Chondrocyte (in vitro differentiated cells): ENCODE measurements at regions not wholly inside any gene's neighbourhood (a gene's known extent, or its start where the extent isn't known, plus 50 kb on each side); places are given as distances from the start of the nearest gene placed in this dataset.

Experiments
- DNase-seq: peaks from one replicate; pipeline ENCODE4 v3.0.0; 2021; ENCODE audit warnings: mixed read lengths, low spot score
- H3K27ac Mint-ChIP-seq: one replicate; pipeline ENCODE4 v1.8.0; 2021; ENCODE audit warnings: mild to moderate bottlenecking, moderate library complexity, mixed read lengths; ENCODE audit not compliant: unreplicated experiment
- H3K27me3 Mint-ChIP-seq: 2 replicates; pipeline ENCODE4 v1.8.0; 2021; ENCODE audit warnings: low read depth, mixed read lengths
- H3K36me3 Mint-ChIP-seq: 2 replicates; pipeline ENCODE4 v1.8.0; 2021; ENCODE audit warnings: low read depth, mixed read lengths
- H3K4me1 Mint-ChIP-seq: 2 replicates; pipeline ENCODE4 v1.8.0; 2021; ENCODE audit warnings: low read depth, mild to moderate bottlenecking, mixed read lengths
- H3K4me3 Mint-ChIP-seq: one replicate; pipeline ENCODE4 v1.8.0; 2021; ENCODE audit warnings: mild to moderate bottlenecking, moderate library complexity, mixed read lengths; ENCODE audit not compliant: unreplicated experiment
- H3K9me3 Mint-ChIP-seq: 2 replicates; pipeline ENCODE4 v1.8.0; 2021; ENCODE audit warnings: low read depth, mixed read lengths
- TF ChIP-seq, protein P1 (sequence below): fragments of 200-600 bp; sonication (generic); IDR thresholded peaks from 2 replicates; pipeline ENCODE4 v1.5.0; 2021; ENCODE audit warnings: antibody characterized with exemption, mild to moderate bottlenecking, moderate library complexity

GRCh38 chr2:150695451-150696135, 208.1 kb upstream of the RND3 start:
- Mint-ChIP-seq H3K4me1 (peaks cover 13% of the 10 kb centered on the region), H3K27ac (no peak overlapping the region), H3K36me3 (no peaks in the 10 kb centered on the region), H3K9me3 (no peaks in the 10 kb centered on the region), H3K4me3 (no peak overlapping the region), H3K27me3 (no peaks in the 10 kb centered on the region)
- TF ChIP-seq, protein P1, sequence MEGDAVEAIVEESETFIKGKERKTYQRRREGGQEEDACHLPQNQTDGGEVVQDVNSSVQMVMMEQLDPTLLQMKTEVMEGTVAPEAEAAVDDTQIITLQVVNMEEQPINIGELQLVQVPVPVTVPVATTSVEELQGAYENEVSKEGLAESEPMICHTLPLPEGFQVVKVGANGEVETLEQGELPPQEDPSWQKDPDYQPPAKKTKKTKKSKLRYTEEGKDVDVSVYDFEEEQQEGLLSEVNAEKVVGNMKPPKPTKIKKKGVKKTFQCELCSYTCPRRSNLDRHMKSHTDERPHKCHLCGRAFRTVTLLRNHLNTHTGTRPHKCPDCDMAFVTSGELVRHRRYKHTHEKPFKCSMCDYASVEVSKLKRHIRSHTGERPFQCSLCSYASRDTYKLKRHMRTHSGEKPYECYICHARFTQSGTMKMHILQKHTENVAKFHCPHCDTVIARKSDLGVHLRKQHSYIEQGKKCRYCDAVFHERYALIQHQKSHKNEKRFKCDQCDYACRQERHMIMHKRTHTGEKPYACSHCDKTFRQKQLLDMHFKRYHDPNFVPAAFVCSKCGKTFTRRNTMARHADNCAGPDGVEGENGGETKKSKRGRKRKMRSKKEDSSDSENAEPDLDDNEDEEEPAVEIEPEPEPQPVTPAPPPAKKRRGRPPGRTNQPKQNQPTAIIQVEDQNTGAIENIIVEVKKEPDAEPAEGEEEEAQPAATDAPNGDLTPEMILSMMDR, result no peak
- DNase-seq, result no peak

DNA sequence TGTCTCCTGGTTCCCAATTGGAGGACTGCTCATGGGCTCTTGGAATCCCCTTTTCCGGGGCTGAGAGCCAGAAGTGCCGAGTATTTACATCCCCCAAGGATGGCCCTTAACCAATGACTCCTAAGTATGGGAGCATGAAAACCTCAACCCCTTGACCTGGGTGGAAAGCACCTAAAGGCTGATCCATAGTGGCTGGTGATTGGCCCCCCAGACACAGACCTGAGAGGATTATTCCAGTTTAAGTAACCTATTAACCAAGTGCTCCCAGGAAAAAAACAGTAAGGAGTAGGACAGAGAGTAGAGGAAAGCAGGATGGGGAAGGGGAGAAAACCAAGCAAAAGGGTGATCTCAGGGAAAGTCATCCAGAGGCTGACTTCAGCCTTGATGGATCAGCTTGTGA, 206.1 kb upstream of the RND3 start:
- Mint-ChIP-seq H3K27ac (no peak overlapping the region), H3K36me3 (no peaks in the 10 kb centered on the region), H3K4me3 (no peak overlapping the region), H3K4me1 (peaks cover 22% of the 10 kb centered on the region), H3K9me3 (no peaks in the 10 kb centered on the region), H3K27me3 (no peaks in the 10 kb centered on the region)
- TF ChIP-seq, protein P1, result no peak
- no peak for DNase-seq

GRCh38 chr2:150690870-150691269, 203.4 kb upstream of the RND3 start:
- H3K27me3 Mint-ChIP-seq, result no peaks in the 10 kb centered on the region
- TF ChIP-seq, protein P1, result no peak
- no peaks in the 10 kb centered on the region for H3K36me3 Mint-ChIP-seq
- peaks cover 17% of the 10 kb centered on the region for H3K4me1 Mint-ChIP-seq
- no peak overlapping the region for H3K27ac Mint-ChIP-seq
- DNase-seq, result no peak
- H3K9me3 Mint-ChIP-seq, result no peaks in the 10 kb centered on the region
- H3K4me3 Mint-ChIP-seq, result no peak overlapping the region

GRCh38 chr2:150690261-150690660, 202.8 kb upstream of the RND3 start:
- no peaks in the 10 kb centered on the region for H3K27me3 Mint-ChIP-seq
- H3K4me3 Mint-ChIP-seq, result no peak overlapping the region
- no peaks in the 10 kb centered on the region for H3K36me3 Mint-ChIP-seq
- no peaks in the 10 kb centered on the region for H3K9me3 Mint-ChIP-seq
- no peak for DNase-seq
- H3K4me1 Mint-ChIP-seq, result peaks cover 20% of the 10 kb centered on the region
- TF ChIP-seq, protein P1, result no peak
- H3K27ac Mint-ChIP-seq, result no peak overlapping the region

DNA sequence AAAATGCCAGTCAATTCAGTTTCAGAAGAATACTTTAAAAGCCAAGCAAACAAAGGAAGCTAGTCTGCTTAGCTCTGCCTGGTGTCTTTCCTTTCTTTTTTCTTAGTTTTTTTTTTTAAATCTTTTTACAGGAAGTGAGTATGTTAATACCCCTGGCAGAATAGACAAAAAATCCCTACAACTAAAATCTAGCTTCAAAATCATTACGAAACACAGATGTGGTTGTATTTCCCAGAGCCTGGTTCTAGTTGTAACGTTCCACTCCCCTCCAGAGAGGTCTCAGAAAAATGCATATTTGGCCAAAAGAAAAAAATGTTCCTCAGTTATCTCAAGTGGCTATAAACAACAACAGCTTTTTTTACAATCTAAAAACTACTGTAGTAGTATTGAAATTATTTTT, 202.1 kb upstream of the RND3 start:
- TF ChIP-seq, protein P1, result no peak
- H3K36me3 Mint-ChIP-seq, result no peaks in the 10 kb centered on the region
- H3K4me1 Mint-ChIP-seq, result peaks cover 20% of the 10 kb centered on the region
- DNase-seq, result no peak
- H3K9me3 Mint-ChIP-seq, result no peaks in the 10 kb centered on the region
- H3K27me3 Mint-ChIP-seq, result no peaks in the 10 kb centered on the region
- H3K4me3 Mint-ChIP-seq, result no peak overlapping the region
- no peak overlapping the region for H3K27ac Mint-ChIP-seq
